GM21360 (cell line): ENCODE measurements at regions not wholly inside any gene's neighbourhood (a gene's known extent, or its start where the extent isn't known, plus 50 kb on each side); places are given as distances from the start of the nearest gene placed in this dataset.

ENCODE experiments used
- ATAC-seq: cut with Tn5 transposase; IDR thresholded peaks from one replicate; pipeline ENCODE4 v1.9.1; 2021; ENCODE audit warnings: mild to moderate bottlenecking, moderate library complexity; ENCODE audit not compliant: unreplicated experiment

DNA sequence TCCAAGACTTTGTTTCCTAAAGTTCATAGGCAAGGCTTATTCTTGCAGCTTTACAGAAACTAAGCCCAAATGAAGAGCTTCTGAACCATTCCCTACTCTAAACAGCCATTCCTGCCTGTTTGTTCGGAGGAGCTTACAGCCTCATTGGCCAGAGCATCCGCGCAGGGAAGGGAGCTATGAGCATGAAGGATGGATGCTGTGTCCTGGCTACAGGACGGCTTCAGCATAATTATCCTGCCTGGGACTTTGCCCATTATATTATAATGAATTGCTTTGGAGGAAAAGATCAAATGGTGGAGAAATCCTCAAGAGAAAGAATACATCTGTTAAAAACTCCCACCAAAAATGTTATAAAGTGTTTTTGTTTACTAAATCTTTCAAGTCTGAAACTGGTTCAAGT lies 378.2 kb upstream of the BTBD3 start:
- ATAC-seq: no peak

- ATAC-seq: no peak
Measured at GRCh38 chr20:11540558-11540957, 377.1 kb upstream of the BTBD3 start.

- ATAC-seq: no peak
Measured at GRCh38 chr20:11542645-11543044, 375.0 kb upstream of the BTBD3 start.

- peak; percentile 70 for ATAC-seq
Measured at GRCh38 chr20:11544029-11544678, 373.5 kb upstream of the BTBD3 start.

GRCh38 chr20:11546939-11547338 lies 370.8 kb upstream of the BTBD3 start:
- ATAC-seq: no peak

- ATAC-seq: no peak
Measured at GRCh38 chr20:11549172-11550103, 368.3 kb upstream of the BTBD3 start.

DNA sequence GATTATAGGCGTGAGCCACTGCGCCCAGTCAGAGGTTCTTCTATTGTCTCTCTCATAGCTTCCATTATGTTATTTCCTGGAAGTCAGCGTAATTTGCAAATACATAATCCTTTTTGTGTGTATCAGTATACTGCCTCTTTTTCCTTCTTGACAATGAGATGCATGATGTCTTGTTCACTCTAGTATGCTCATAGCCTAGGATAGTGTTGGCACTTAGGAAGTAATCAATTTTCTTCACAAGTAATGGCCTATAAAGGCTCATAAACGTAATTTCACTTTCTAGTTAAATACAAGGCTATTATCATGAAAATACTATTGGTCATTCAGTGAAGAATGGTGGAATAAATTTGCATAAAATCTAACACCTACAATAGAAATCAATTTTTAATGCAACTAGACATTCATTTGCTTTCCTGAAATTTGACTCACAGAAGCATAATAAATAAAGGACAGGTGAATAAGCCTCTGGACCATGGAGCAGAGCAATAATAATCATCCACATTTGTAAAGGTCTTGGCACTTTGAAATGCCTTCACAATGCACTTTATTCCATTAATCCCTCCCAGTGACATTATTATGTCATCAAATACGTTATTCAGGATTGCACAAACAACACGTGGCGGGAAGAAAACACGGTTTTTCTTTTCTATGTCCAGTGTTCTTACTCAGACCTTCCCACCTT lies 366.9 kb upstream of the BTBD3 start:
- no peak for ATAC-seq

- ATAC-seq: no peak
Measured at GRCh38 chr20:11551479-11551878, 366.2 kb upstream of the BTBD3 start.

DNA sequence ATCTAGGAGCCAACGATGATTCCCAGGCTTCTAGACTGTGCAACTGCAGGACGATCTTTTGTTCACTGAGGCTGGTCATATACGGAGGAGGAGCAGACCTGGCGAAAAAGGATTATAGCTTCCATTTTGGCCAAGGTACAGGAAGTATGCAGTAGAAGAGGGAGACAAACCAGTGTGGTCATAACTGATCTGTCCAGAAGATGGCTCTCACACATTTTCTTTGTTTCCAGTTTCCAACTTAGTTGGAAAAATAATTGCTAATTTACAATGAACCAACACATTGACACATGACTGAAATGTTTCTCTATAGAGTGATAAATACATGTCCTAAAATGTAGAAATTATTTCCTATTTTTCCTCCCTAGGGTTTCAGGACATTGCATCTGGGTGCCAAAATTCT lies 364.1 kb upstream of the BTBD3 start:
- no peak for ATAC-seq

- no peak for ATAC-seq
Measured at GRCh38 chr20:11555510-11555909, 362.2 kb upstream of the BTBD3 start.

- ATAC-seq: no peak
Measured at GRCh38 chr20:11556410-11556809, 361.3 kb upstream of the BTBD3 start.

GRCh38 chr20:11564491-11564890 lies 353.2 kb upstream of the BTBD3 start:
- no peak for ATAC-seq

- ATAC-seq: no peak
Measured at GRCh38 chr20:11569163-11569562, 348.5 kb upstream of the BTBD3 start.

- ATAC-seq: no peak
Measured at GRCh38 chr20:11573507-11573906, 344.2 kb upstream of the BTBD3 start.

DNA sequence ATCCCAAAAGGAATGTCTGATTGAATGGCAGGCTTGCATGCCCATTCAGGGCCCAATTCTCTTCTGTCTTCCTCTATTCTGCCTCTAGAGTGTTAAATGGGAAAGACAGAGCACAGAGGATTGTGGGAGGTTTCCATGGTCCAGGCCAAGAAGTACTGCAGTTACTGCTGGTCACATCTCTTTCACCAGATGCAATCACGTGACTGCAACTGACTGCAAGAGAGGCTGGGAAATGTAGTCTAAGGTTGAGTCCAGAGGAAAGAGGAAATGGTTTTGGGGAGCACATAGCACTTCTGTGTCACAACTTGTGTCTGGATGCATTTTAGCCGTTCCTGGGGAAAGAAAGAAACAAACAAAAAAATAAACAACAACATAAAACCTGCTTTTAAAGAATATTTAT lies 336.4 kb upstream of the BTBD3 start:
- no peak for ATAC-seq

DNA sequence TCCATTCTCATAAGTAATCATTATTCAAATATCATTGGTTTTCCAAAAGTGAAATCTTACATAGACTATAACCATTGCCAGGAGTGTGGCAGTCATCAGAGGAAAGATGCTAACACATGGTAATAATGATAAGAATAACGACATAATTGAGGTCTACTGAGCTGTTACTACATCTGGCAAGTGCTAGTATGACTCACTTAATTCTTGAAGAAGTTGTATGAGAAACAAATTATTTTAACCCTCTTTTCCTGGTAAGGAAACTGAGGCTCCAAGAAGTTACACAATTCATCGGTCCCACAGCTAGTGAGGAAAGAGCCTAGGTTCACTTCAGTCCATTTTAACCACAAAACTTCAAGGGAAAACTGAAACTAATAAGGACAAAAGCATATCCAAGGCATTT lies 335.6 kb upstream of the BTBD3 start:
- ATAC-seq: no peak

GRCh38 chr20:11585752-11586352 lies 331.8 kb upstream of the BTBD3 start:
- ATAC-seq: no peak

DNA sequence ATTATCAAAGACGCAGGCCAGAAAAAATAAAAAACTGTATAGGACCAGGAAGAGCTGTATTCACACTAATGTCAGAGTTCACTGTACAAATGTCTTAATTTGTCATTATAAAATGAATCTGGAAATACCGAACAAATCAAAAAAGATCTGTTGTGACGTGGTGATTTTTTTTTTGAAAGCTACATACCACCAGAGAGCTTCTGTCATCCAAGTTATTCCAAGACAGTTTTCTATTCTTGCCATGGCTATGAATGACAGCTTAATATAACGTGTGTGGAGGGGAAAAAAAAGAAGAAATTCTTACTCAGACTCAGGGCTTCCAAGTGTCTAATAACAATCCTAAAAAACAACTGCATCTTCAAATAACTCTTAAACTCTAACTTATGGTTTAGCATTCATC lies 328.8 kb upstream of the BTBD3 start:
- ATAC-seq: no peak

DNA sequence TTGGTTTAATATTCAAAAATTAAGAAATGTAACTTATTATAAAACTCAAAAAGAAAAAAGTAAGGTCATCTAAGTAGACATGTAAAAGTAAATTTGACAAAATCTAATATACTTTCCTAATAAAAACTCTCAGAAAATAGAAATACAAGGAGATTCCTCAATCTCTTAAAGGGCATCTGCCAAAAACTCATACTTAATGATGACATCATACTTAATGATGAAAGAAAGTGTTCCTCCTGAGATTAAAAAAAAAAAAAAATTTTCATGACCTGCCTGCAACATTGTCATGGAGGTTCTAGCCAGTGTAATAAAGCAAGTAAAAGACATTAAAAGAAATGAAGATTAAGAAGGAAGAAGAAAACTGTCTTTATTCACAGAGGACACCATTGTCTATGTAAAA lies 325.7 kb upstream of the BTBD3 start:
- ATAC-seq: no peak

- no peak for ATAC-seq
Measured at GRCh38 chr20:11604339-11604738, 313.4 kb upstream of the BTBD3 start.

GRCh38 chr20:11607047-11607446 lies 310.6 kb upstream of the BTBD3 start:
- no peak for ATAC-seq
